Lung (tissue), 11 donors: ENCODE measurements at regions not wholly inside any gene's neighbourhood (a gene's known extent, or its start where the extent isn't known, plus 50 kb on each side); places are given as distances from the start of the nearest gene placed in this dataset.

ENCODE experiments used
- ATAC-seq: fragments of 200-7000 bp; cut with Tn5 transposase; one replicate; pipeline ENCODE4 v1.9.1; 2020; ENCODE audit warnings: moderate number of reproducible peaks; ENCODE audit not compliant: insufficient read depth, low FRiP score
- DNase-seq, 3 donors: peaks; one replicate each; pipeline ENCODE4 v3.0.0-alpha.2; 2013 to 2017
- H3K27ac ChIP-seq, 2 donors: one replicate each; pipeline ENCODE4 v1.5.1; 2013; ENCODE audit warnings: mild to moderate bottlenecking in 2 of 2, moderate library complexity in 2 of 2, control low read depth in 1 of 2, inconsistent platforms in 1 of 2, low read depth in 1 of 2, low read length in 1 of 2
- H3K27me3 ChIP-seq, 3 donors: one replicate each; pipeline ENCODE4 v1.5.1; 2013; ENCODE audit warnings: low read length in 2 of 3; ENCODE audit not compliant: control insufficient read depth in 3 of 3, insufficient read depth in 3 of 3
- H3K36me3 ChIP-seq, 4 donors: one replicate each; pipeline ENCODE4 v1.5.1; 2013; ENCODE audit warnings: low read length in 4 of 4, mild to moderate bottlenecking in 1 of 4, moderate library complexity in 1 of 4; ENCODE audit not compliant: control insufficient read depth in 4 of 4, insufficient read depth in 4 of 4
- H3K4me1 ChIP-seq, 5 donors: one replicate each; pipeline ENCODE4 v1.5.1; 2013; ENCODE audit warnings: low read length in 5 of 5, mild to moderate bottlenecking in 2 of 5, moderate library complexity in 1 of 5; ENCODE audit not compliant: control insufficient read depth in 5 of 5, insufficient read depth in 5 of 5
- H3K4me3 ChIP-seq: one replicate; pipeline ENCODE4 v1.5.1; 2013; ENCODE audit warnings: mild to moderate bottlenecking, control low read depth, moderate library complexity
- H3K9ac ChIP-seq, 2 donors: one replicate each; pipeline ENCODE4 v1.5.1; 2013; ENCODE audit warnings: low read length in 2 of 2, control low read depth in 1 of 2; ENCODE audit not compliant: insufficient read depth in 1 of 2
- H3K9me3 ChIP-seq, 4 donors: one replicate each; pipeline ENCODE4 v1.5.1; 2013; ENCODE audit warnings: low read length in 3 of 4, mild to moderate bottlenecking in 1 of 4, moderate library complexity in 1 of 4; ENCODE audit not compliant: control insufficient read depth in 4 of 4, insufficient read depth in 3 of 4
- CTCF ChIP-seq: IDR thresholded peaks from 2 replicates; pipeline ENCODE4 v1.5.1; 2012; ENCODE audit warnings: mild to moderate bottlenecking; ENCODE audit errors: control extremely low read depth, extremely low read depth
- WGBS, 2 donors: extraction: QIAGEN DNeasy Blood & Tissue Kit; methylation state at CpG; one replicate each; pipeline ENCODE4 v1.1.7; 2013; 5-methylcytosine and 5-hydroxymethylcytosine counted together
- donor health status: control.
- donor health status: control.
- donor health status: Bipolar disorder and iron deficiency.
- donor health status: healthy.
- donor health status: DM: yes; HTN: yes; CAD: no.

GRCh38 chr5:76007904-76008303 is 75.3 kb upstream of the SV2C start:
- no peaks in the 10 kb centered on the region for H3K27me3 ChIP-seq
- H3K36me3 ChIP-seq = no peaks in the 10 kb centered on the region
- ATAC-seq = no peak
- H3K4me1 ChIP-seq = no peaks in the 10 kb centered on the region
- H3K4me3 ChIP-seq = no peak overlapping the region
- no peak for DNase-seq
- WGBS, 2 donors = 91% methylated on average over 2 of the region's 2 CpGs
- H3K9ac ChIP-seq = no peak overlapping the region
- H3K27ac ChIP-seq = no peak overlapping the region
- no peak for TF ChIP-seq CTCF
- H3K9me3 ChIP-seq = no peaks in the 10 kb centered on the region

- Histone ChIP-seq H3K4me3 (no peak overlapping the region), H3K27me3 (no peaks in the 10 kb centered on the region), H3K4me1 (no peaks in the 10 kb centered on the region), H3K9me3 (no peaks in the 10 kb centered on the region), H3K27ac (no peak overlapping the region), H3K36me3 (no peaks in the 10 kb centered on the region), H3K9ac (no peak overlapping the region)
- WGBS, 2 donors = 89 to 95% methylated on average over 3 of the region's 3 CpGs
- ATAC-seq (no peak), DNase-seq (no peak)
- TF ChIP-seq CTCF = no peak
These were observed 82.6 kb upstream of the SV2C start for GRCh38 chr5:76000582-76000981.

- ATAC-seq = no peak
- Histone ChIP-seq H3K27me3 (no peaks in the 10 kb centered on the region), H3K36me3 (no peaks in the 10 kb centered on the region), H3K9me3 (no peaks in the 10 kb centered on the region), H3K27ac (no peak overlapping the region), H3K4me3 (no peak overlapping the region), H3K4me1 (no peaks in the 10 kb centered on the region), H3K9ac (no peak overlapping the region)
- 60 to 64% methylated on average over 5 of the region's 5 CpGs for WGBS, 2 donors
- DNase-seq = no peak
- TF ChIP-seq CTCF = no peak
These were observed 89.3 kb upstream of the SV2C start for GRCh38 chr5:75993643-75994520.
